Ascending aorta (tissue), 2 donors: ENCODE measurements at regions not wholly inside any gene's neighbourhood (a gene's known extent, or its start where the extent isn't known, plus 50 kb on each side); places are given as distances from the start of the nearest gene placed in this dataset.

Source experiments
- DNase-seq, 2 donors: peaks; one replicate each; pipeline ENCODE4 v3.0.0-alpha.2; 2019; ENCODE audit warnings: low spot score in 2 of 2
- H3K27ac ChIP-seq, 2 donors: fragments of 200-600 bp; sonication (generic); one replicate each; pipeline ENCODE4 v1.5.1; 2016 to 2017; ENCODE audit warnings: mild to moderate bottlenecking in 1 of 2
- H3K27me3 ChIP-seq: fragments of 200-600 bp; sonication (generic); one replicate; pipeline ENCODE4 v1.5.1; 2017
- H3K36me3 ChIP-seq, 2 donors: fragments of 200-600 bp; sonication (generic); one replicate each; pipeline ENCODE4 v1.5.1; 2016
- H3K4me1 ChIP-seq, 2 donors: fragments of 200-600 bp; sonication (generic); one replicate each; pipeline ENCODE4 v1.5.1; 2016 to 2017; ENCODE audit warnings: mild to moderate bottlenecking in 1 of 2
- H3K4me3 ChIP-seq, 2 donors: fragments of 200-600 bp; sonication (generic); one replicate each; pipeline ENCODE4 v1.5.1; 2016 to 2017; ENCODE audit warnings: mild to moderate bottlenecking in 1 of 2
- H3K9me3 ChIP-seq, 2 donors: fragments of 200-600 bp; sonication (generic); one replicate each; pipeline ENCODE4 v1.5.1; 2016
- CTCF ChIP-seq, 3 experiments: fragments of 200-600 bp in 2 of 3; fragments of 450-650 bp in 1 of 3; sonication (generic) in 2 of 3; IDR thresholded peaks; one replicate each; pipeline ENCODE4 v1.5.1; 2016 to 2019; ENCODE audit warnings: antibody characterized with exemption in 3 of 3, mild to moderate bottlenecking in 1 of 3, moderate library complexity in 1 of 3
- intact Hi-C: fragments of 100-400 bp; cut with DNase I; formaldehyde crosslinking; loops from one replicate; pipeline ENCODE4 v1.15.1; 2023

- no peak for DNase-seq
- TF ChIP-seq CTCF (IDR thresholded peaks at IDR 0.05), result no peak
These were observed 105.3 kb upstream of the UBE3A start for GRCh38 chr15:25544076-25544475.

GRCh38 chr15:25543196-25543595 lies 104.4 kb upstream of the UBE3A start:
- intact Hi-C loops, result no loop called here
- peak in 1 of 3 experiments; percentile 25 for TF ChIP-seq CTCF (IDR thresholded peaks at IDR 0.05)
- H3K9me3 ChIP-seq, result no peaks in the 10 kb centered on the region
- H3K36me3 ChIP-seq, result no peaks in the 10 kb centered on the region
- H3K27ac ChIP-seq, result peak overlapping the region; percentile 31 to 59
- H3K4me1 ChIP-seq, result peaks cover 6 to 9% of the 10 kb centered on the region in 2 donors
- peak in 1 of 2 donors; percentile 69 for DNase-seq
- H3K4me3 ChIP-seq, result no peak overlapping the region
- H3K27me3 ChIP-seq, result no peaks in the 10 kb centered on the region

More at GRCh38 chr15:25544076-25544475, 105.3 kb upstream of the UBE3A start:
- H3K36me3 ChIP-seq, result no peaks in the 10 kb centered on the region
- intact Hi-C loops, result no loop called here
- no peaks in the 10 kb centered on the region for H3K9me3 ChIP-seq
- H3K27ac ChIP-seq, result peak overlapping the region in 1 of 2 donors; percentile 59
- no peak overlapping the region for H3K4me3 ChIP-seq
- no peaks in the 10 kb centered on the region for H3K27me3 ChIP-seq
- peaks cover 6 to 9% of the 10 kb centered on the region in 2 donors for H3K4me1 ChIP-seq

GRCh38 chr15:25541228-25541627 lies 102.4 kb upstream of the UBE3A start:
- no peak for TF ChIP-seq CTCF (IDR thresholded peaks at IDR 0.05)
- intact Hi-C loops, result no loop called here
- Histone ChIP-seq H3K4me1 (peaks cover 6 to 9% of the 10 kb centered on the region in 2 donors), H3K27ac (no peak overlapping the region), H3K36me3 (no peaks in the 10 kb centered on the region), H3K27me3 (no peaks in the 10 kb centered on the region), H3K4me3 (no peak overlapping the region), H3K9me3 (no peaks in the 10 kb centered on the region)
- DNase-seq, result no peak

GRCh38 chr15:25536801-25537611 lies 98.2 kb upstream of the UBE3A start:
- no peaks in the 10 kb centered on the region for H3K36me3 ChIP-seq
- DNase-seq, result no peak
- no peaks in the 10 kb centered on the region for H3K27me3 ChIP-seq
- no peak overlapping the region for H3K4me3 ChIP-seq
- H3K4me1 ChIP-seq, result peaks cover 0 to 6% of the 10 kb centered on the region in 2 donors
- intact Hi-C loops, result no loop called here
- H3K27ac ChIP-seq, result no peak overlapping the region
- H3K9me3 ChIP-seq, result no peaks in the 10 kb centered on the region
- no peak for TF ChIP-seq CTCF (IDR thresholded peaks at IDR 0.05)

- Histone ChIP-seq H3K9me3 (no peaks in the 10 kb centered on the region), H3K4me3 (no peak overlapping the region), H3K27ac (no peak overlapping the region), H3K27me3 (no peaks in the 10 kb centered on the region), H3K36me3 (no peaks in the 10 kb centered on the region), H3K4me1 (peaks cover 0 to 6% of the 10 kb centered on the region in 2 donors)
- TF ChIP-seq CTCF (IDR thresholded peaks at IDR 0.05), result no peak
- intact Hi-C loops, result no loop called here
- no peak for DNase-seq
These were observed 97.0 kb upstream of the UBE3A start for GRCh38 chr15:25535866-25536265.
